Epithelial cell of esophagus (primary cell): ENCODE measurements at regions not wholly inside any gene's neighbourhood (a gene's known extent, or its start where the extent isn't known, plus 50 kb on each side); places are given as distances from the start of the nearest gene placed in this dataset.
A peak's percentile ranks its signal among the peaks of the same experiment; 100 is the strongest.

Experiments used
- DNase-seq: peaks from one replicate; pipeline ENCODE4 v3.0.0; 2010; ENCODE audit warnings: low read depth
- H3K4me3 ChIP-seq: 2 replicates; pipeline ENCODE4 v1.5.1; 2011; ENCODE audit warnings: mild to moderate bottlenecking, low read length, control low read depth
- CTCF ChIP-seq: IDR thresholded peaks from 2 replicates; pipeline ENCODE4 v1.5.1; 2011; ENCODE audit warnings: low read depth, mild to moderate bottlenecking, low read length, control low read depth, inconsistent platforms; ENCODE audit not compliant: insufficient read depth; ENCODE audit errors: missing control alignments

GRCh38 chr10:8633909-8634308 lies 579.4 kb downstream of the GATA3 start:
- TF ChIP-seq CTCF: no peak
- no peak overlapping the region for H3K4me3 ChIP-seq
- peak; percentile 61 for DNase-seq

- H3K4me3 ChIP-seq: no peak overlapping the region
- TF ChIP-seq CTCF: no peak
- DNase-seq: no peak
These were observed 581.9 kb downstream of the GATA3 start for GRCh38 chr10:8636371-8636770.

- TF ChIP-seq CTCF: no peak
- DNase-seq: no peak
- H3K4me3 ChIP-seq: no peak overlapping the region
These were observed 583.2 kb downstream of the GATA3 start for GRCh38 chr10:8637640-8638039.

GRCh38 chr10:8638088-8638672 lies 583.7 kb downstream of the GATA3 start:
- no peak for TF ChIP-seq CTCF
- no peak for DNase-seq

GRCh38 chr10:8639486-8640185 lies 585.1 kb downstream of the GATA3 start:
- no peak for DNase-seq
- no peak overlapping the region for H3K4me3 ChIP-seq
- no peak for TF ChIP-seq CTCF

More at GRCh38 chr10:8638088-8638672, 583.7 kb downstream of the GATA3 start:
- H3K4me3 ChIP-seq: no peak overlapping the region

- no peak for TF ChIP-seq CTCF
- no peak for DNase-seq
These were observed 585.8 kb downstream of the GATA3 start for GRCh38 chr10:8640301-8640700.

GRCh38 chr10:8640878-8641277 lies 586.4 kb downstream of the GATA3 start:
- H3K4me3 ChIP-seq: no peak overlapping the region
- TF ChIP-seq CTCF: no peak
- DNase-seq: no peak

More at GRCh38 chr10:8640301-8640700, 585.8 kb downstream of the GATA3 start:
- no peak overlapping the region for H3K4me3 ChIP-seq
